Osteoblast (primary cell): ENCODE measurements at regions not wholly inside any gene's neighbourhood (a gene's known extent, or its start where the extent isn't known, plus 50 kb on each side); places are given as distances from the start of the nearest gene placed in this dataset.

Experiments used
- DNase-seq: peaks from one replicate; pipeline ENCODE4 v3.0.0; 2011; ENCODE audit warnings: low spot score, mixed read lengths; ENCODE audit not compliant: insufficient read length; ENCODE audit errors: missing footprints
- H2AFZ ChIP-seq: 2 replicates; pipeline ENCODE4 v1.6.0; 2011; ENCODE audit warnings: mild to moderate bottlenecking, low read length
- H3K27ac ChIP-seq: 2 replicates; pipeline ENCODE4 v1.5.1; 2011; ENCODE audit warnings: mild to moderate bottlenecking, low read depth, low read length, moderate library complexity
- H3K27me3 ChIP-seq: 2 replicates; pipeline ENCODE4 v1.6.0; 2012; ENCODE audit warnings: mild to moderate bottlenecking, control low read depth, inconsistent platforms, low read length, moderate library complexity; ENCODE audit not compliant: insufficient read depth
- H3K36me3 ChIP-seq: 2 replicates; pipeline ENCODE4 v1.5.1; 2011; ENCODE audit warnings: mild to moderate bottlenecking, low read length, control low read depth, moderate library complexity; ENCODE audit not compliant: insufficient read depth
- H3K4me1 ChIP-seq: 2 replicates; pipeline ENCODE4 v1.5.1; 2011; ENCODE audit warnings: mild to moderate bottlenecking, low read length, control low read depth, moderate library complexity; ENCODE audit not compliant: insufficient read depth
- H3K4me2 ChIP-seq: 2 replicates; pipeline ENCODE4 v1.6.0; 2011; ENCODE audit warnings: mild to moderate bottlenecking, low read length; ENCODE audit not compliant: insufficient read depth
- H3K4me3 ChIP-seq: fragments of 200-600 bp; sonication (generic); 3 replicates; pipeline ENCODE4 v1.5.1; 2012; ENCODE audit warnings: mild to moderate bottlenecking, low read length, inconsistent platforms; ENCODE audit not compliant: insufficient read depth
- H3K79me2 ChIP-seq: 2 replicates; pipeline ENCODE4 v1.6.0; 2012; ENCODE audit warnings: mild to moderate bottlenecking, low read length, control low read depth, inconsistent platforms; ENCODE audit not compliant: insufficient read depth
- H3K9me3 ChIP-seq: 2 replicates; pipeline ENCODE4 v1.5.1; 2011; ENCODE audit warnings: low read depth, low read length, control low read depth
- H4K20me1 ChIP-seq: 2 replicates; pipeline ENCODE4 v1.6.0; 2012; ENCODE audit warnings: mild to moderate bottlenecking, low read length, control low read depth; ENCODE audit not compliant: insufficient read depth
- CTCF ChIP-seq: IDR thresholded peaks from 2 replicates; pipeline ENCODE4 v1.5.1; 2011; ENCODE audit warnings: mild to moderate bottlenecking, low read depth, low read length, moderate library complexity; ENCODE audit errors: extremely low read depth

GRCh38 chr6:87772597-87773530 is 70.8 kb upstream of the AKIRIN2 start:
- H3K4me1 ChIP-seq: no peaks in the 10 kb centered on the region
- no peak overlapping the region for H3K4me2 ChIP-seq
- H2AFZ ChIP-seq: no peak overlapping the region
- H3K27ac ChIP-seq: no peak overlapping the region
- no peaks in the 10 kb centered on the region for H3K79me2 ChIP-seq
- no peaks in the 10 kb centered on the region for H3K36me3 ChIP-seq
- no peaks in the 10 kb centered on the region for H3K9me3 ChIP-seq
- DNase-seq: no peak
- TF ChIP-seq CTCF: no peak
- H3K27me3 ChIP-seq: no peaks in the 10 kb centered on the region
- H3K4me3 ChIP-seq: no peak overlapping the region
- no peaks in the 10 kb centered on the region for H4K20me1 ChIP-seq

- no peak overlapping the region for H3K27ac ChIP-seq
Measured at GRCh38 chr6:87767478-87767877, 65.4 kb upstream of the AKIRIN2 start.

GRCh38 chr6:87766211-87766610 is 64.2 kb upstream of the AKIRIN2 start:
- Histone ChIP-seq H3K9me3 (no peaks in the 10 kb centered on the region), H3K79me2 (no peaks in the 10 kb centered on the region), H3K27me3 (no peaks in the 10 kb centered on the region), H3K4me3 (no peak overlapping the region), H3K27ac (no peak overlapping the region), H3K4me1 (no peaks in the 10 kb centered on the region), H3K36me3 (no peaks in the 10 kb centered on the region), H2AFZ (no peak overlapping the region), H4K20me1 (no peaks in the 10 kb centered on the region), H3K4me2 (no peak overlapping the region)
- DNase-seq: no peak
- no peak for TF ChIP-seq CTCF

More at GRCh38 chr6:87767478-87767877, 65.4 kb upstream of the AKIRIN2 start:
- no peaks in the 10 kb centered on the region for H4K20me1 ChIP-seq
- H3K4me3 ChIP-seq: no peak overlapping the region
- H3K9me3 ChIP-seq: no peaks in the 10 kb centered on the region
- H3K27me3 ChIP-seq: no peaks in the 10 kb centered on the region
- H3K79me2 ChIP-seq: no peaks in the 10 kb centered on the region
- no peak for TF ChIP-seq CTCF
- no peaks in the 10 kb centered on the region for H3K36me3 ChIP-seq
- no peaks in the 10 kb centered on the region for H3K4me1 ChIP-seq
- H2AFZ ChIP-seq: no peak overlapping the region
- no peak for DNase-seq
- no peak overlapping the region for H3K4me2 ChIP-seq

GRCh38 chr6:87763901-87764300 is 61.9 kb upstream of the AKIRIN2 start:
- no peak for DNase-seq
- Histone ChIP-seq H3K4me1 (no peaks in the 10 kb centered on the region), H3K79me2 (no peaks in the 10 kb centered on the region), H4K20me1 (no peaks in the 10 kb centered on the region), H3K4me2 (no peak overlapping the region), H3K4me3 (no peak overlapping the region), H3K27ac (no peak overlapping the region), H3K36me3 (no peaks in the 10 kb centered on the region), H3K9me3 (no peaks in the 10 kb centered on the region), H3K27me3 (no peaks in the 10 kb centered on the region), H2AFZ (no peak overlapping the region)
- TF ChIP-seq CTCF: no peak
